ENCODE measurements at regions not wholly inside any gene's neighbourhood (a gene's known extent, or its start where the extent isn't known, plus 50 kb on each side); places are given as distances from the start of the nearest gene placed in this dataset.
"Not testable (repeated sequence)": the region's sequence is repeated elsewhere in the genome, so short reads cannot be mapped to it uniquely, and the experiment has no call there.

DNA sequence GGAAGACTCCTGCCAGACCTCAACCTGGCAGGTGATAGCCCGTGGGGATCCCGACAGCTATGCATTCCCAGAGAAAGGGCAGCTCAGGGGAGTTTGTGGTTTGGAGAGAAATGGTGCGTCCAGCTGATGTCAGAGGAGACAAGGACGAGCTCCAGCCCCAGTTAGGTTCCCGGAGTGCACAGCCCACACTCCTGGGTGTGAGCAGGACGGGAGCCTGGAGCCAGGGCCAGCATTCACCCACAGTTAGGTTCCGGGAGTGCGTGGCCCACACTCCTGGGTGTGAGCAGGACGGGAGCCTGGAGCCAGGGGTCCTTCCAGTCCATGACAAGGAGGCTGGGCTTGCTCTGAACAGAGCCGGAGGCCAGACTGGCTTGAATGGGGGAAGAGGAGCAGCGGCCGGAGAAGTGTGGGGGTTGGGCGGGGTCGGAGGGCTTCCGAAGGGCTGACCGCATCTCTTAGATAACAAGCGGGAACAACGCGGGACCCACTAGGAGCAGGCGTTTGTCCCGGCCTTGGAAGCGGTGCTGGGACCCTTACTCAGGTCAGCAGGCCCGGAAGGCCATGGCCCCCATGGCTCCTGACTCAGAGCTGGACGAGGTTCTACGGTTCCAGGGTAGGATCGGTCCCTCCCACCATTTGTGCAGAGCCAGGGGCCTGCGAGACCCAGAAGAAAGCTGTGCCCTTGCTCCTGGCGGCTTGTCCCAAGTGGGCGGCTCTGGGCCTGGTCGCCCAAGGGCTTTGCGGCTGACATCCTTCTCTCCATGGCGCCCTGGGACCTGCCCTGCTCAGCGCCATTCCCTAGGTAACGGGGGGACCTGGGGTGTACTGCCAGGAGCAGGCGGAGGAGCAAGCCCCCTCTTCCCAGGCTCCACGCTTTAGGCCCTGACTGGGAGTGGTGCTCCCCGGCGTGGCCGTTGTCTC is 185.6 kb downstream of the RTP5 start:
- DNase-seq = no peak

DNA sequence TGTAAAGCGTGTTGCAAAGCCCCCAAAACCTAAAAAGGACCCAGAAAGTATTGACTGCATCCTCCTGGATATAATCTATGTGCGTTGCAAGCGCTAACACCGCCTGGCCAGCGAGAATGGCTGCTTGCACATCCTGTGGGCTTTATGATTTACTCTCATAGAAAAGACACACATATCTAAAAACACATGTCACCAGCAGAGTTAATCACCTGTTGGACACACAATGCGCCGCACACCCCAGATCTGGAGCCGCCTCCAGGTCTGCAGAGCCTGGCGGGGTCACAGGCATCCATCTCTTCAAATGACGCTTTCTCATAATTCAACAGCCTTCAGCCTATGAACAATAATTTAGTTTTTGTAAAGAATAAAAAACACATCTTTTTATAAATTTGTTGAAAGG is 186.5 kb downstream of the RTP5 start:
- DNase-seq = no peak

DNA sequence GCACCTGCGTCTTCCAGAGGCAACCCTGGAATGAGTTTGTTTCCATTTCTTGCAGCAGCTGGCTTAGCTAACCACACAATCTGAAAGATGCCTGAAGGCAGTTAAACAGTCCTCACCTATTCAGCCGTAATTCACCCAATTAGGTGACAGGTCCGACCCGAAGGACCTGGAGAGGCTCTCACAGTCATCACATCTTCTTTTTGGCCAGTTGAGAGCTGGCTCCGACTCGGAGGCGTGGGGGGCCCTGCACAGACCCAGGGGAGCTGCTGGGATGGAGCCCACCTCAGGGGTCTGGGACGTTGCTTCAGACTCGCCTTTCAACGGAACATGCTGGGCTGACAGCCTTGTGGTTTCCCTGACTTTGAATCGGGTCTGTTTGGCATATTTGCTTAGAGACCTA is 187.3 kb downstream of the RTP5 start:
- DNase-seq = no peak

DNA sequence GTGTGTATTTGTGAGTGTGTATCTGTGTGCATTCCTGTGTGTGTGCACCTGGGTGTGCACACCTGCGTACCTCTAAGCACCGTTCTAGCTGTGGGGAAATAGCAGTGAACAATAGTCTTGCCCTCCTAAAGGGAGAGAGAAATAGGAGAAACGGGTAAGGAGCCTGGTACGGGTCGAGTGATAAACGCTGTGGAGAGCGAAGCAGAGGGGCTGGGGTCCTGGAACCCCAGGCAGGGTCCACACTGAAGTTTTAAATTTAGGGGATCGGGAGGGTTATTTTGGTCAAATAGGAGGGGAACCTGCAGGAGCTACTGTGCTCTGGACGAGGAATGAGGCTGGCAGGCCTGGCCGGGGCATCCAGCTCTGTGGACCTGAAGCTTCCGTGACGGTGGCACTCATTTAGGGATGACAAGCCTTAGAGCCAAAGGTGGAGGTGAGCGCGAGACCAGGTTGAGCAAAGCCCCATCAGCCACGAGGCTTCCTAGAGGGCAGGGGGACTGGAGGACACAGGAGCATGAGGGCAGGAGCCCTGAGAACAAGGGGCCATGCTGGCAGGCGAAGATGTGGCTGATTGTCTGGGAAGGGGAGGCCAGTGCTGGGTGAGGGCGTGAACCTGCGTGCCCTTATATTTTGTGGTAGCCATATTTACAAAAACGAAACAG is 188.0 kb downstream of the RTP5 start:
- DNase-seq = no peak

DNA sequence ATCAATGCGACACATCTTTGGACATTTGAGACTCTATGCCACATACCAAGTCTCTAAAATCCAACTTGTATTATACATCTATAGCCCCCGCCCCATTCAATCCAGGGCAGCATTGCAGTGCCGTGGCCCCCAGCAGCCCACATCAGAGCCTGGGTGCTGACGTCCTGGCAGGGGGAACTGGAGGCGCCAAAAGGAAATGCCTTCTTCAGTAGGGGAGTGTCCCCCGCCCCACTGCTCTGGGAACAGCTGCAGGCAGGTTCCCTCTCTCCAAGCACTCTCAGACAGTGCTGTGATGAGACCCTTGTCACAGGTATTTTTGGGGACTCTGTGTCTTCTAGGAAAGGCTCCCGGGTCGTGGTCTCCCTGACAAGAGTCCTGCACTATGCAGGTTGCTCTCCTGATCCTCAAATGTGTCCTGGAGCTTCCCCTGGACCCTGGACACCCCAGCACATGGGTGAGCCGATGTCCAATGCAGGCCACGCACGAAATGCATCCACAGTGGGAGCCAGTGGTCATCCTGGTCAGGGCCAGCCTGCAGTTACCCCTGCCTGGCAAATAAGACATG is 188.7 kb downstream of the RTP5 start:
- no peak for DNase-seq

DNA sequence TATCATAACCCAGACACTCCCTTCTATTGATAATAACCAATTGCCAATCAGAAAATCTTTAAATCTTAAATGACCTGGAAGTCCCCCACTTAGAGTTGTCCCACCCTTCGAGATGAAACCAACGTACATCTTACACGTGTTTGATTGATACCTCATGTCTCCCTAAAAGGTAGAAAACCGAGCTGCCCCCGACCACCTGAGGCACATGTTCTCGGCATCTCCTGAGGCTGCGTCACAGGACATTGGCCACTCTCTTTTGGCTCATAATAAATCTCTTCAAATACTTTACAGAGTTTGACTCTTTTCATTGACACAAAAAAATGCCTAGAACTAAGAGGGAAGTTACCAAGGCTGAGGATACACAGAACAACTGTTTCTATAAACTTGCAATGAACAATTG is 190.0 kb downstream of the RTP5 start:
- no peak for DNase-seq

DNA sequence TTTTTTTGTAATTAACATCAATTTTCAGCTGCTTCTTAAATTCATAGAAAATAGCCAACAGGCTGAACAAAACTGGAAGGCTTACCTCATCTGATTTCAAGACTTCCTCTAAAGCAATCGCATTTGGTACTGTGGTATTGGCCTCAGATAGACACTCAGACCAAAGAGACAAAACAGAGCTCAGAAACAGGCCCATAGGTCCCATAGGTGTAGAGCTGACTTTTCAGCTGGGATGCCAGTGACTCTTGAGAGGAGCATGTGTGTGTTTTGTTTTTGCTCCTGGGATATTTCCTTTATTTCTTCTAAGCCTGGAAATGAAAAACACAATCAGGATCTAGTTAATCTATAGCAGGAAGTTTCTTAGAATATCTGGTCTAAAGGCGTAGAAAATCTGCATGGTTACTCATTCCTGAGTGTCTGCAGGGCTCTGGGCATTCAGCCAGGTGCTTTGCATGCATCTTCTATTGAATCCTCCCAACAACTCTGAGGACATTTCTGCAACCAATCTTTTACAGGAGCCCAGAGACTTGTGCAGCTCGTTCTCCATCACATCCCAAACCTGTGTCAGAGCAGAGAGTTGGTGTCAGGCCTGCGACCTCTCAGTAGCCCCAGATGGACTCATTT is 190.8 kb downstream of the RTP5 start:
- DNase-seq = peak; percentile 4

DNA sequence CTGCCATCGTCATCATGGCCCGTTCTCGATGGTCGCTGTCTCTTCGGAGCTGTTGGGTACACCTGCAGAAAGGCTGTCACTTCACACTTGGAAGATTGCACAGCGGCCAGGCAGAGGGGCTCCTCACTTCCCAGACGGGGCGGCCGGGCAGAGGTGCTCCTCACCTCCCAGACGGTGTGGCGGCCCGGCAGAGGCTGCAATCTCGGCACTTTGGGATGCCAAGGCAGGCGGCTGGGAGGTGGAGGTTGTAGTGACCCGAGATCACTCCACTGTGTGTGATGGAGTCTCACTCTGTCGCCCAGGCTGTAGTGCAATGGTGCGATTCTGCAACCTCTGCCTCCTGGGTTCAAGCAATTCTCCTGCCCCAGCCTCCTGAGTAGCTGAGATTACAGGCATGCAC is 192.4 kb downstream of the RTP5 start:
- DNase-seq = not testable (repeated sequence)

DNA sequence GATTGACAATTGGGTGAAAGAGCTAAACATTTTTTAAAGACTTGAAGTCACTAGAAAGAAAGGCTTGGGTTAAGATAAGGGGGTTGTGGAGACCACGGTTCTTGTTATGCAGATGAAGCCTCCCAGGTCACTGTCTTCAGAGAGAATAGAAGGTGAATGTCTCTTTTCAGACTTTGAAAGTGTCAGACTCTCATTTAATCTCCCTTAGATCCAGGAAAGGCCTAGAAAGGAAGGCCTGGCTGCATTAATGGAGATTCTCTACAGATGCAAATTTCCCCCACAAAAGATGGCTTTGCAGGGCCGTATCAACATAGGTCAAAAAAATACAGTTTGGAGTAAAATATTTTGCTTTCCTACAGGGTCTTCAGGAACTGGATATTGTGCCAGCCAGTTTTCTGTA is 193.9 kb downstream of the RTP5 start:
- DNase-seq = no peak

DNA sequence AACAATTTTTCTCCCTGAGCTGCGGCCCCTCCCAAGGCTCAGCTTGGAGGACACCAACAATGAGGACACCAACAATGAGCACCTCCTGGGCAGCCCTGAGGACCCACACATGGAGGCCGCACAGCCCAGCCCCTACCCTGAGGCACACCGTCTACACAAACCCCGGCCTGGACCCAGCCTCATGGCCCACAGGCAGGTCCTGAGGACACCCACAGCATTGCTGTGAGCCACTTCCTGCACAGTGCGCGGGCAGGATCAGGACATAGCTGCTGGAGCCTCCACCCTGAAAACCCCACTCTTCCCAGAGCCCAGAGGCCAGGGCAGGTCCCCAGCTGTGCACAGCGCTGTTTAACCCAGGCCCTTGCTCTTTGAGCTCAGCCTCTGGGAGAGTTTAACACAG is 194.3 kb downstream of the RTP5 start:
- no peak for DNase-seq

DNA sequence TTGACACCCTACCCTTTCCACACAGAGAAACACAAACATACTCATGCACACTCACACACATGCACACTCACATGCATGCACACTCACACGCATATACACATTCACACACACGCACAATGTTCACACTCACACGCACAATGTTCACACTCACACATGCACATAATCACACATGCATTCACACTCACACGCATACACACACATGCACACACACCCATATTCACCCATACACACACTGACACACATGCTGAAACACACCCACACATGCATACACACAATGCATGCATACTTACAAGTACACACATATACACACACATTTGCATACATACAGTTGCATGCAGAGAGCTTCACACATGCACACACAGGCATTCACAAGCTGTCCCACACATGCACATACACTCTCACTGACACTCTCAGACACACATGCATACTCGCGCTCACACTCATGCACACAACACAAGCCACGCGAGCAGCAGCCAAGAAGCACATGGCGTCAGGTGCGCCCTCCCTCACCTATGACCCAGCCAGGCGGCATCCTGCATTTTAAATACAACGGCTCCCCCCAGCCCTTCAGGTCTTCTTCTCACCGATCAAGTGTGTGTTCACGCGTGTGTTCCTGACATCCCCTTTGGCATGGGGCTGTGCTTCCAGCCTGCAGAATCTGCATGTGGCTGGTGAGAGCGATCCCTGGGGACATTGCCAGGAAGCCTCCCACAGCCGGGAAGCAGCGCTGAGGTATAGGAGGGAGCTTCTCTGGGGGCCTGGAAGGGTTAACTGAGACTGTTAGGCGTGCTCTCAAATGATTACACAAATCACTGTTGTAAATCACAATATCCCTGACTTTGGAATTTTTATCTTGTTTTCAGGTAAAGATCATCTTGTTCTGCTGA is 195.1 kb downstream of the RTP5 start:
- no peak for DNase-seq

DNA sequence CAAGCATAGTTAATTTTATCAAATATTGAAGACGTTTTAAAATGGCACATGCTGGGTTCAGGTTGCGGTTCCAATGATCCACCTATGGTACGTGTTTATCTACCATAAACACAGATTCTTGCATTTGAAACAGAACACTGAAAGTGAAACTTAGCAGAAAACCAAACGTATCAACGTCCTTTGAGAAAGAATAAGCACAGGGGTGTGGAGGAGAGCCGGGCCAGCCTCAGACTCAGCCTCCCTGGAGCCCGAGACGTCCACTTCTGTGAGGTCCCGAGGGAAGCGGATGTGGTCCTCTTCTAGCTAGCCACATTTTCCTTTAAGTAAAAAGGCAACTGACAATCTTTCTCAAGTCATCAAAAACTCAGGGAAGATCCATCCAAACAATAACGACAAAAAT is 195.9 kb downstream of the RTP5 start:
- DNase-seq = no peak

DNA sequence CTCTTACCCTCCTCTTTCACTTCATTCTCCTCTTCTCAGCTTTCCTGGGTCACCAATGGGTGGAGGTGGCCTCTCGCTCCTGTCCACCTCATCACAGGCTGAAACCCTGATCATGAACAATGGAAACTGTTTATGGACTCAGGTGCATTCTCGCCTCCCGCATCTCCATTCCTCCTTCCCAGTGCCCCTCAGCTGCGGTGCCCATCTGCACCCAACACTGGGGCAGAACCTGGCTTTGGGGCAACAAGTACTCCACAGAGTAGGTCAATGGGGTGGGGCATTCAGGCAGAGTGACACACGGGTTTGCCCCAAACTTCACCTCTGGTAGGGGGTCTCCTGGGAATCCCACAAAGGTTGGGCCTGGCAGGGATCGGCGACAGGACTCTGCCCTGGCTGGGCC is 199.5 kb downstream of the RTP5 start:
- no peak for DNase-seq

DNA sequence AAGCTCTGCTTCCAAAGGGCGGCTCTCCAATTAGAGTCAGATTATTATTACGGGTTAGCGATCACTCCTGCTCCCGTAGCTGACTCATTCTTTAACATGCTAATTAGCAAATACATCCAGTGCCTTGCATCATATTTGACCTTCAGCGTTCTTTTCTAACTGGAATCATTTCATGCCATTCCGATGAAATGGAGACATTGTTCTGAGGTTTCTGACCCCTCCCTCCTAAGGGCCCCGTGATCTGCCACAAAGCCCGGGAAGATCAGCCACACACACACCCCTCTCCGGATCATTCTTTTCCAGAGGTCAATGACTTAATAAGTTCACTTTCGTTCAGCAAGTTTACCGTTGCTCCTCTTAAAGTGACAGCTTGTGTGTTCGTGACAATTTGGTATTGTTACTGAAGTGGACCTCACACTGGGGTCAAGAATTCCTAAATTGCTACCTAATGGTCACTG is 200.4 kb downstream of the RTP5 start:
- DNase-seq = not testable (repeated sequence)

DNA sequence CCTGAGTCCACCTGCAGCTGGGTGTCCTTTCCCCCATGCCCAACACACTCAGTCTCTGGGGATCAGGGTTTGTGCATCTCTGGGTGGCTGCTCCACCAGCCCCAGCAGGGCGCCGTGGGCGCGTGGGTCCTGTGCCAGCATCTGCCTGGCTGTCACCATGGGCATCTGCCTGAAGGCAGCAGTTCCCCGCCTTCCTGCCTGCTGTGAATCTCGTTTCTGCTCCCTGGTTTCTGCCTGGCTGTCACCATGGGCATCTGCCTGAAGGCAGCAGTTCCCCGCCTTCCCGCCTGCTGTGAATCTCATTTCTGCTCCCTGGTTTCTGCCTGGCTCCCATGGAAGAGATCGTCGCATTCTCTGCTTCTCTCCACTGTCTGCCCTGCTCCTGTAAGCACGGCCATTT is 201.2 kb downstream of the RTP5 start:
- DNase-seq = not testable (repeated sequence)

DNA sequence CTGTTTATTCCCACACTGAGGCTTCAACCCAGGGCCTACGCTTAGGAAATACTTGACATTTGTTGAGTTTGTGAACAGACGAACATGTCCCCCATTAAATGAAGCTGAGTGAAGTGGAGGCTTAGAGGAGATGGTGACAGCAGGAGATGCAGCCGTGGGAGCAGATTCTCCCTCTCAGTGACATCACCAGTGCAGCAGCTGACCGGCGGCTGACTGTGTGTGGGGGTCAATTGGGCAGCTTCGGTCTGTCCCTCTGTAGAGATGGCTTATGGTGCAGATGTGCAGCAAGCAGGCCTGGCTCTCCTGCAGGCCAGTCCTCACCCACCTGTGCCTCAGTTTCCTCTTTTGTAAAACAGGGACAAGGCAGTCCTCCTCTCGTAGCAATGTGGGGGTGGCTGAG is 201.8 kb downstream of the RTP5 start:
- not testable (repeated sequence) for DNase-seq

DNA sequence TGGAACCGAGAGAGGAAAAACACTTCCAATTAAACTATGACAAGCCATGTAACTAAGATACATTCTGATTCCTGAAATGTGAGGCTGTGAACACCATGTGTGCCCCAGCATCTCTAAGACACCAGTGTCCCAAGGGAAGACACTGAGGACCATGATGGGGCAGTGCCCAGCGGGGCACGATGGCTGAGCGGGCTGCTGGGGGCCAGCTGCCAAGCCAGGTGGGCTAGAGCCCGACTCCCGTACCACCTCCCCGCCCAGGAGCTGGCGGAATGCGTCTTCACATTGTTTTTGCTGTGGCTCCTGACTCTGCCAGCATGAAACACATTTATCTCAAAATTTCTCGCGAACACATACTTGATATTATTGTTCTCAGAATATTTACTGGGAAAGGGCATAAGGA is 202.4 kb downstream of the RTP5 start:
- not testable (repeated sequence) for DNase-seq

DNA sequence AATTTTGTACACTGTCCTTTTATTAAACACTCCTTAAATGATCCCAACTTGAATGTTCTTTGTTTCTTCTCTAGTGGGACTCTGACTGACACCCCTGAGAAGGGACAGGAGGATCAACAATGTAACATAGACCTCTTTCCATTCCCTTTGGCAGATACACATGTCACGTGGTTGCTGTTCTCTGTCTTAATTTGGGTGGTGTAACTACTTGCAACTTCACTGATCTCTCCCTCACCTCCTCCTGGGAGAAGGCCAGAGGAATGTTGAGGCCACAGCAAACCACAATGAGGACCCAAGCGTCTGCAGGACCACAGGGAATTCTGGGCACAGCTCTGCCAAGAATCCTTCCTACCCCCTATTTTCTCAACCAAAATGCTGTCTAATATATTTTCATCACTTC is 205.6 kb downstream of the RTP5 start:
- DNase-seq = no peak

DNA sequence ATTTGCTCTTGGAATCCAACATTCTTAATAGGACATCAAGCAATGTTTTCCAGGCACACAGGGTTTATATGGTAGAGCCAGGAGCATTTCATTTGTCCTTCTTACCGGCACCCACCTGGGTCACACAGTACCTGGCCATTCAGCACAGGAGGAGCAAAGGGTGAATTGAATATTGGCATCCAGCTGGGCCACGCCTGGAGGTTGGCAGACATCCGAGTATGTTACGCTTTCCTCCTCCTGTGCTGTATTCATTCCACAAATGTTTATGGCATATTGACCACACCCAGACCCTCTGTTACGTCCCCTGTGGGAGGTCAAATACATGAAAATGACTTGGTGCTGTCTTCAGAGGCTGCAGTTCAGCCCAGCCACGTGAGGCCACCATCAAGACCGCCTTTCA is 206.2 kb downstream of the RTP5 start:
- no peak for DNase-seq

DNA sequence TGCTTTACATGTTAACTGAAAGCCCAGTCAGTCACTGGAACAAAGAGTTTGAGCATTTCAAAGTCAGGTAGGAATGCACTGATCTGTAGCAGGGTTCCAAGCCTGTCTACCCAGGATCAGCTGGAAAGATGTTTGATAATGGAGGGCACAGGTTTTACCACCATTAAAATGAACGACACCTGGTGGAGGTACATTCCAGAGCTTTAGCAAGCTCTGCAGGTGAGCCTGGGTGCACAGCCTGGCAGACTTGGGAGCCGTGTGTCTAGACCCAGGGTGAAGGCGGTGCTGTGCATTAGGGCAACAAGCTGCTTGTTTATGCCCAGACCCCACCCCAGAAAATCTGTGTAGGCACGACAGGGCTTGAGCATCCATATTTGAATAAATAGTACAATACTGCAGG is 206.7 kb downstream of the RTP5 start:
- DNase-seq = not testable (repeated sequence)

DNA sequence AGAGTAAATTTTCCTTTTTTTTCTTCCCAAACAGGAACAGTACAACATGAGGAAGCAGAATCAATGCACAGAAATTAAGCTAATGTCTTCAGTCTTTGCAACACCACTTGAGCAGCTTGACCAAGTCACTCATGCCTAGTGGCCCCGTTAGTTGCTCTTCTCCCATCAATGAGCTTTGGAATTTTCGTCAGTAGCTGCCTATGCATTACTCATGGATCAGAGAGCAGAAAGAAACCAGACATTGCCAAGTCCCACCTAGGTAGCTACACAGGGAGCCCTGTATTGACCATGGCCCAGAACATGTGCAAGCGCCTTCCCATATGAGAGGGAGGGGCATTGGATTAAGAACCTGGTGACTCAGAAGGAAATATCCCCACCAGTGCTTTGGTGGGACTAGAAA is 208.9 kb downstream of the RTP5 start:
- DNase-seq = not testable (repeated sequence)

DNA sequence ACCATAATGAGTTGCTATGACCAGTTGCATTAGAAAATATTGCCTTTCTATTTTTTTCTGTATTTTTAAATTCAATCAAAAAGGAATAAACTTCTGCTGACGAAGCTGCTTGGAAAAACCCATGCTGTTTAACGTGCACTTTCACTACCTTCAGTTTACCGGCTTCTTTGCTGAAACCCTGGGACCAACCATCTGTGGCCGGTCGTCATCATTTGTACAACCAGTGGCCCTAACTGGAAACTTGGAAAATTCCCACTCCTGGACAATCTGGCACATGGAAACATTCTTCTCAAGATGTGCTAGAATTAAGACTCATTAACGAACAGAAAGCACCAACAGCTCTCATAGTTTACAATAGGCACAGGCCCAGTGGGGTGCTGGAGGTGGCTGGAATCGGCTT is 210.3 kb downstream of the RTP5 start:
- not testable (repeated sequence) for DNase-seq
